ENCODE measurements at regions not wholly inside any gene's neighbourhood (a gene's known extent, or its start where the extent isn't known, plus 50 kb on each side); places are given as distances from the start of the nearest gene placed in this dataset.
"Not testable (repeated sequence)": the region's sequence is repeated elsewhere in the genome, so short reads cannot be mapped to it uniquely, and the experiment has no call there.

GRCh38 chr14:56995010-56995409, 184.7 kb upstream of the OTX2 start:
- H3K4me3 ChIP-seq (ENCODE audit: low read depth, low read length), result no peak overlapping the region
- no peak for DNase-seq (ENCODE audit: low read depth)
- no peak for TF ChIP-seq CTCF (conservative IDR thresholded peaks at IDR 0.05; ENCODE audit: low read depth, low read length)

DNA sequence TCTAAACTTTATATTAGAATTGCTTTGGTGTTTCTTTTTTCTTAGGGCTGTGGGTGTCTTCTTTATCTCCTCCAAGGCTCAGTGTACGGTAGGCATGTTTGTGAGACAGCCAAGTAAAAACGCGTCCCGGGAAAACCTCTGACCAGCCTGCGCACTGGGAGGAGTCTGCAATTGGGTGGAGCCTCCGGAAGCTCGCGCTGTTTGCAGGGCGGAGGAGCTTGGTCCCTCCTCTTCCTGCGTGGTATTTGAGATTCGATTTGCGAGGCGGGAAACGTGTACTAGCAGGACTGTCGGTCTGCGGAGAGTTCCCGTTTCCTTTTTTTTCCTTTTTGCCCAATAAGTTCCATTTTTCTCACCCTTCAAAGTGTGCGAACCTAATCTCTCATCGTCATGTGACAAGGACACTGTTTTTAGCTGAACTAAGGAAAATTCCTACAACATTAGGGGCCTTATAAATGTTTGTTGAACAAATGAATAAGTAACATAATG, 182.1 kb upstream of the OTX2 start:
- no peak for TF ChIP-seq CTCF (conservative IDR thresholded peaks at IDR 0.05; ENCODE audit: low read depth, low read length)
- no peak overlapping the region for H3K4me3 ChIP-seq (ENCODE audit: low read depth, low read length)
- no peak for DNase-seq (ENCODE audit: low read depth)

GRCh38 chr14:56990991-56991627, 180.8 kb upstream of the OTX2 start:
- DNase-seq (ENCODE audit: low read depth); H3K4me3 ChIP-seq (ENCODE audit: low read depth, low read length): not testable (repeated sequence)

DNA sequence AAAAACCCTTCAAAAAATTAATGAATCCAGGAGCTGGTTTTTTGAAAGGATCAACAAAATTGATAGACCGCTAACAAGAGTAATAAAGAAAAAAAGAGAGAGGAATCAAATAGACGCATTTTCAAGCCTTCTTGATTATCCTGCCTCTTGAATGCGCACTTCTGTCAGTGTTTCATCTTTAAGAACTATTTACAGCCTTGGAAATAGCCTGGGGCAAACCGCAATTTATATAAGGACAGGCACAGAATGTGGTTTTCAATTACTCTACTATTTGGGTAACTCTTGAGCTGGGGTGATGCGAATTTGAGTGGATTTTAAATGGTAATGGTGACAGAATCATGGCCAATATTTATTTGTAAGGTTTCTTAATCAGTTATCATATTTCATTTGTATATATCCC, 179.1 kb upstream of the OTX2 start:
- H3K4me3 ChIP-seq (ENCODE audit: low read depth, low read length), result no peak overlapping the region
- no peak for DNase-seq (ENCODE audit: low read depth)
- no peak for TF ChIP-seq CTCF (conservative IDR thresholded peaks at IDR 0.05; ENCODE audit: low read depth, low read length)

DNA sequence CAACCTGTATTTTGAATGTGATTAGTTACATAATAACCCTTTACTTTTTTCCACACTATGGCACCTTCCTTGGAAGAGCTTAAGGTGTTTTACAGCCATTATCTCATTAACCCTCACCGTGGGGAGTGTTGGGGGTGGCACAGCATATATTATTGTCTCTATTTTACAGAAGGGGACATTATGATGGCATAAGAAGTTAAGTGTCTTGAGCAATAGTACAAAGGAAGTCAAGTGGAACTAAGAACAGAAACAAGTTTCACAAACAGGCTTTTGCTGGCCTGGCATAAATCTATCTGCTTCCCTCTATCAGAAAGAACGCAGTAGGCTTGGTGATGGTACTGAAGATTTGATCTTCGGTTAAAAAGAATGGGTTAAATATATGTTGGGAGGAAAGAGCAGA, 169.7 kb upstream of the OTX2 start:
- DNase-seq (ENCODE audit: low read depth), result no peak
- no peak overlapping the region for H3K4me3 ChIP-seq (ENCODE audit: low read depth, low read length)
- no peak for TF ChIP-seq CTCF (conservative IDR thresholded peaks at IDR 0.05; ENCODE audit: low read depth, low read length)

- H3K4me3 ChIP-seq (ENCODE audit: low read depth, low read length), result no peak overlapping the region
- no peak for DNase-seq (ENCODE audit: low read depth)
- no peak for TF ChIP-seq CTCF (conservative IDR thresholded peaks at IDR 0.05; ENCODE audit: low read depth, low read length)
These were observed 165.9 kb upstream of the OTX2 start for GRCh38 chr14:56976211-56976610.

DNA sequence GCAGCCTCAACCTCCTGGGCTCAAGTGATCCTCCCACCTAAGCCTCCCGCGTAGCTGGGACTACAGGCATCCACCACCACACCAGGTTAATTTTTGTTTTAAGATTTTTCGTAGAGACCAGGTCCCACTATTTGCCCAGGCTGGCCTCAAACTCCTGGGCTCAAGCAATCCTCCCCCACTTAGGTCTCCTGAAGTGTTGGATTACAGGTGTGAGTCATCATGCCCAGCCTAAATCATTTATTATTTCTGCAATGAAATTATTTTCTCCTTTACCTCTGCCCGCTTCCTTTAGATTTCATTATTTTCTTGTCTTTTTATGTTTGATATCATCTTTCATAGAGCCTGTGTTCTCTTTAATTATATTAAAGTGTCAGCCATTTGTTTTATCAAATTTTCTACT, 165.2 kb upstream of the OTX2 start:
- no peak for TF ChIP-seq CTCF (conservative IDR thresholded peaks at IDR 0.05; ENCODE audit: low read depth, low read length)
- H3K4me3 ChIP-seq (ENCODE audit: low read depth, low read length), result no peak overlapping the region
- no peak for DNase-seq (ENCODE audit: low read depth)

Data from choroid plexus epithelial cell (primary cell).